Coronary artery (tissue), 2 donors: ENCODE measurements at regions not wholly inside any gene's neighbourhood (a gene's known extent, or its start where the extent isn't known, plus 50 kb on each side); places are given as distances from the start of the nearest gene placed in this dataset.

Source experiments
- DNase-seq: peaks from one replicate; pipeline ENCODE4 v3.0.0-alpha.2; 2017; ENCODE audit warnings: low spot score
- H3K27ac ChIP-seq, 2 donors: fragments of 200-600 bp; sonication (generic); one replicate each; pipeline ENCODE4 v1.5.1; 2016 to 2019
- H3K4me3 ChIP-seq: fragments of 200-600 bp; sonication (generic); 2 replicates; pipeline ENCODE4 v1.5.1; 2016; ENCODE audit warnings: mild to moderate bottlenecking, moderate library complexity
- TF ChIP-seq, protein P1 (sequence below): fragments of 200-600 bp; sonication (generic); IDR thresholded peaks from one replicate; pipeline ENCODE4 v1.5.1; 2019; ENCODE audit warnings: antibody characterized with exemption

DNA sequence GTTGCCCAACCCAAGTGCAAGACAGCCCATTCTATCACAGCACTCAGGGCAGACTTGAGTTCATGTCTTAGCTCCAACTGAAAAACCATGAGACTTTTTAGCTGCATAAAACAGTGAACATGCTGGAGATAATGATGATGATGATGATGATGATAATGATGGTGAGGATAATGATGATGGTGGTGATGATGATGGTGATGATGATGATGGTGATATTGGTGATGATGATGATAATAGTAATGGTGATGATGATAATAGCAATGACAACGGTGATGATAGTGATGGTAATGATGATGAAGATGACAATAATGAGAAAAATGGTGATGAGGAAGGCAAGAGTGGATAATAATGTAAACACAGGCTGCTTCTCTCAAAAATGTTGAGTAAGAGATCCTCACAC is 576.2 kb downstream of the BCL11B start:
- no peak overlapping the region for H3K27ac ChIP-seq
- no peak for DNase-seq
- TF ChIP-seq, protein P1, sequence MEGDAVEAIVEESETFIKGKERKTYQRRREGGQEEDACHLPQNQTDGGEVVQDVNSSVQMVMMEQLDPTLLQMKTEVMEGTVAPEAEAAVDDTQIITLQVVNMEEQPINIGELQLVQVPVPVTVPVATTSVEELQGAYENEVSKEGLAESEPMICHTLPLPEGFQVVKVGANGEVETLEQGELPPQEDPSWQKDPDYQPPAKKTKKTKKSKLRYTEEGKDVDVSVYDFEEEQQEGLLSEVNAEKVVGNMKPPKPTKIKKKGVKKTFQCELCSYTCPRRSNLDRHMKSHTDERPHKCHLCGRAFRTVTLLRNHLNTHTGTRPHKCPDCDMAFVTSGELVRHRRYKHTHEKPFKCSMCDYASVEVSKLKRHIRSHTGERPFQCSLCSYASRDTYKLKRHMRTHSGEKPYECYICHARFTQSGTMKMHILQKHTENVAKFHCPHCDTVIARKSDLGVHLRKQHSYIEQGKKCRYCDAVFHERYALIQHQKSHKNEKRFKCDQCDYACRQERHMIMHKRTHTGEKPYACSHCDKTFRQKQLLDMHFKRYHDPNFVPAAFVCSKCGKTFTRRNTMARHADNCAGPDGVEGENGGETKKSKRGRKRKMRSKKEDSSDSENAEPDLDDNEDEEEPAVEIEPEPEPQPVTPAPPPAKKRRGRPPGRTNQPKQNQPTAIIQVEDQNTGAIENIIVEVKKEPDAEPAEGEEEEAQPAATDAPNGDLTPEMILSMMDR: no peak
- no peak overlapping the region for H3K4me3 ChIP-seq

DNA sequence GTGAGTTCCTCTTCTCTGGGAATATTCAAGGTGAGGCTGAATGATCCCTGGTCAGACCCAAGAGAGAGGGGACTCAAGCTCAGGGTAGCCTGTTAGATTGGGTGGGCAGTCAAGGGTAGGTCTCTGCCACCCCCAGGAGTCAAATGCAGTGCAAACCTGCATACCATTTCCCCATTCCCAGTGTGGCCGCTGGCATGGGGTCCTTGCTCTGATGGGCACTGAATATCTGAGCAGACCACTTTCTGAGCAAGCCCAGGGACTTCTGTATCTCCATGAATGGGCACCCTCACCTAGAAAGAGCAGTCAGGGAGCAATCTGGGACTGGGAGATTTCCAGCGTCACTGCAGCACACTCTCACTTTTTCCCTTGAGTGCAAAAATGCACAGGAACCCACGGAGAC is 573.7 kb downstream of the BCL11B start:
- TF ChIP-seq, protein P1: no peak
- no peak overlapping the region for H3K27ac ChIP-seq
- no peak for DNase-seq

DNA sequence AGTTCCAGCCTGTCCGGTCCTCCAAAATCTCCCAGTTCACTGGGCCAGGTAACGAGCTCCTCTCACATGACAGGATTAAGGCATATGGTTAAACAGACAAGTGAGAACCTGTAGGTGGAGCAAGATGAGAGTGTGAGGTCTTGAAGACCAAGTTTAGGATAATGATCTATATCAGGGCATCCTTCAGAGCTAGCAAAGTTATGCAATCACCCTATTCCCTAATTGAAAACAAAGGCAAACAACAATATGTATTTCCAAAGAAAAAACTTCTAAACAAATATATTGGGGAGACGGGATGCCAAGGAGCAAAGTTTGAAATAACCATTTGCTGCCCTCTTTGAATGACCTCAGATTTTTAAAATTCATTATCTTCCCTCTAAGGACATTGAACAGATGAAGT is 571.2 kb downstream of the BCL11B start:
- TF ChIP-seq, protein P1: no peak
- no peak overlapping the region for H3K4me3 ChIP-seq
- no peak for DNase-seq
- H3K27ac ChIP-seq: no peak overlapping the region

More for the DNA sequence above, 573.7 kb downstream of the BCL11B start:
- H3K4me3 ChIP-seq: no peak overlapping the region

DNA sequence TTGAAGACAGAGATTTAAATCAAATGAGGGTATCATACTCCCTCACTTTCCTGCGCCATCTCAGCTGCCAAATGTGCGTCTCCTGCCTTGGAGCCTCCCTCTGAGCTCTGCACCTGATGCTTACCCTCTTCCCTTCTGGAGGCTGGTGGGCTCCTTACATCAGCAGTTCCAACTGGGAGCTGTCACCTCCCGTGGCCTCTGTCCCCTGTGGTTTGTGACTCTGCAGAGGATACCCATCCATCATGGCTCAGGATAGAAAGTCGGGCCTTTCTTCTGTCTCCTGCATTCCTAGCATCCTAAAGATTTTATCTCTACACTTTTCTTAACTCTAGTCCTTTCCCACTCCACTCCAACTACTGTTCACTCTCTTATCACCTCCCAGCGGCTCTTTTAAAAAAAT is 570.6 kb downstream of the BCL11B start:
- TF ChIP-seq, protein P1: no peak
- H3K27ac ChIP-seq: no peak overlapping the region
- no peak overlapping the region for H3K4me3 ChIP-seq
- DNase-seq: no peak

DNA sequence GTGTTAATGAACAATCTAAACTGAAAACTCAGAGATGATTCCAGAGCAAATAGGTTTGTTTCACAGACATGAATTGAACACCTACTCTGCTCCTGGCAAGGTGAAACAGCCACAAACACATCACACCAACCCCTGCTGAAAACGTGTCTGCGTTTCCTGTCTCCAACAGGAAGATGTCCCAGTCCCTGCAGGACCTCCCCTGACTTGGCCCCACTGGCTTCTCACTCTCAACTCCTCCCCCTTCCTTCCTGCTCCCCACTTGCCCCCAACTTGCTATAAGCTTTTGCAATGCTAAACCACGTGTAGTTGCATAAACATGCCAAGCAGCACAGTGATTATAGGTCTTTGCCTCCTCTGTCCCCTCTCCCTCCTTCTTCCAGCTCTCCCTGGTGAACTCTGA is 567.6 kb downstream of the BCL11B start:
- TF ChIP-seq, protein P1: no peak

DNA sequence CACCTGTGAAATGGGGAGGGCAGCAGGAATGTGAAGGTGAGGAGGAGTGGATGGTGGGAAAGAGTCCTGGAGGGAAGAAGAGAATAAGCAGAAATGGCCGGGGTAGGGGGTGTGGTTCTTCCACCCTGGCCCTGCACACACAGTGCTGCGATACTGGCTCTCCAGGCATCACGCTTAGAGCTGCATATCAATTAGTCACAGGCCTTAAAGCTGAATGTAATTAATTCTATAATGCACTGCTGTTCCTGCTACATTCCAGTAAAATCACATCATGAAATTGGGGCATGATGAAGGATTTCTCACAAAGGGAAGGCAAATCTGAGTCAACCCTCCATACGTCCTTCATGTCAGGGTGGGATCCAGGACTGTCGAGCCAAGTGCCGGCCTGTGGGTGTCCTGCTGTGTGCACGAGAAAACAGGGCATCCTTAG is 566.1 kb downstream of the BCL11B start:
- Histone ChIP-seq H3K27ac (no peak overlapping the region), H3K4me3 (no peak overlapping the region)
- DNase-seq: no peak
- TF ChIP-seq, protein P1: no peak

More for the DNA sequence above, 567.6 kb downstream of the BCL11B start:
- DNase-seq: no peak
- Histone ChIP-seq H3K4me3 (no peak overlapping the region), H3K27ac (no peak overlapping the region)

DNA sequence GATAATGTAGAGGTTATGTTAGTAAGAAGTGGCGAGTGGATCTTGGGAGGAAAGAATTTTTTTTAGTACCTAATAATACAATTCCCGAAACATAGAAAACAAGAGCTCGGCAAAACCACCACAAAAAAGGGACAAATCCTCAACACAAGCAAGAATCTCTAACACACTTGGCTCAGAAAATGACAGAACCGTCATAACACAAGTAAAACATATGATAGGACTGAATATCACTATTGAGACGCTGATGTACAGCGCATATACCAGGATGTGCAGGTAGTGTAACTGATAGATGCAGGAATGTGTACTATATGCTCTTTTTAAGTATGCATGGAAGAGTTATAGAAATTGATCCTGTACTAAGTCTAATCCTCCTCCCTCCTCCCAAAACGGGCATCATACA is 564.5 kb downstream of the BCL11B start:
- Histone ChIP-seq H3K27ac (no peak overlapping the region), H3K4me3 (no peak overlapping the region)
- no peak for DNase-seq
- TF ChIP-seq, protein P1: no peak
